Nephron progenitor cell (in vitro differentiated cells): ENCODE measurements at regions not wholly inside any gene's neighbourhood (a gene's known extent, or its start where the extent isn't known, plus 50 kb on each side); places are given as distances from the start of the nearest gene placed in this dataset.

ENCODE experiments used
- DNase-seq: peaks from one replicate; pipeline ENCODE4 v3.0.0; 2021
- H3K27ac Mint-ChIP-seq: 2 replicates; pipeline ENCODE4 v1.8.0; 2021; ENCODE audit warnings: mild to moderate bottlenecking, moderate library complexity, mixed read lengths
- H3K27me3 Mint-ChIP-seq: 2 replicates; pipeline ENCODE4 v1.8.0; 2021; ENCODE audit warnings: mild to moderate bottlenecking, low read depth, mixed read lengths; ENCODE audit not compliant: poor library complexity
- H3K36me3 Mint-ChIP-seq: 2 replicates; pipeline ENCODE4 v1.8.0; 2021; ENCODE audit warnings: low read depth, mixed read lengths
- H3K4me1 Mint-ChIP-seq: 2 replicates; pipeline ENCODE4 v1.8.0; 2021; ENCODE audit warnings: mixed read lengths
- H3K4me3 Mint-ChIP-seq: 2 replicates; pipeline ENCODE4 v1.8.0; 2021; ENCODE audit warnings: mild to moderate bottlenecking, moderate library complexity, mixed read lengths
- H3K9me3 Mint-ChIP-seq: 2 replicates; pipeline ENCODE4 v1.8.0; 2021; ENCODE audit warnings: mild to moderate bottlenecking, moderate library complexity, mixed read lengths
- TF ChIP-seq, protein P1 (sequence below): fragments of 200-600 bp; sonication (generic); IDR thresholded peaks from 2 replicates; pipeline ENCODE4 v1.5.0; 2021; ENCODE audit warnings: antibody characterized with exemption

DNA sequence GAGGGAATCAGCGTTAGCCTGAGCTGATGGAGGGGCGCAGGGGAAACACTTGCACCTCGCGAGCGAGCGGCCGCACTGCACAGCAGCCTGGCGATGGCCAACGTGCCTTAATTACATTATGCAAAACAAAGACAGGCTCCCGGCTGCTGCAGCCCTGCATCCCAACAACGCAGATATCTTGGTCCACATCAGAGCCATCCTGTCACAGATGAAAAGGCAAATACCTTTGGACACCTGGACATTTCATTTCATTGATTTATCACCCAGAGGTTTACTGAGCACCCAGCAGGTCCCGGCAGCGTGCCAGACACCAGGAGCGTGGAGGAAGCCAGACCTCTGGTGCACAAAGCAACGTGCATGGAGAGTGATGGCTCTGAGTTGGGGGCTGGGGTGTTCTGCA, 843.0 kb downstream of the TBC1D22A start:
- Mint-ChIP-seq H3K27me3 (peaks cover 9% of the 10 kb centered on the region), H3K4me1 (no peaks in the 10 kb centered on the region), H3K9me3 (peaks cover 49% of the 10 kb centered on the region), H3K4me3 (no peak overlapping the region), H3K36me3 (no peaks in the 10 kb centered on the region), H3K27ac (no peak overlapping the region)
- no peak for DNase-seq
- TF ChIP-seq, protein P1, sequence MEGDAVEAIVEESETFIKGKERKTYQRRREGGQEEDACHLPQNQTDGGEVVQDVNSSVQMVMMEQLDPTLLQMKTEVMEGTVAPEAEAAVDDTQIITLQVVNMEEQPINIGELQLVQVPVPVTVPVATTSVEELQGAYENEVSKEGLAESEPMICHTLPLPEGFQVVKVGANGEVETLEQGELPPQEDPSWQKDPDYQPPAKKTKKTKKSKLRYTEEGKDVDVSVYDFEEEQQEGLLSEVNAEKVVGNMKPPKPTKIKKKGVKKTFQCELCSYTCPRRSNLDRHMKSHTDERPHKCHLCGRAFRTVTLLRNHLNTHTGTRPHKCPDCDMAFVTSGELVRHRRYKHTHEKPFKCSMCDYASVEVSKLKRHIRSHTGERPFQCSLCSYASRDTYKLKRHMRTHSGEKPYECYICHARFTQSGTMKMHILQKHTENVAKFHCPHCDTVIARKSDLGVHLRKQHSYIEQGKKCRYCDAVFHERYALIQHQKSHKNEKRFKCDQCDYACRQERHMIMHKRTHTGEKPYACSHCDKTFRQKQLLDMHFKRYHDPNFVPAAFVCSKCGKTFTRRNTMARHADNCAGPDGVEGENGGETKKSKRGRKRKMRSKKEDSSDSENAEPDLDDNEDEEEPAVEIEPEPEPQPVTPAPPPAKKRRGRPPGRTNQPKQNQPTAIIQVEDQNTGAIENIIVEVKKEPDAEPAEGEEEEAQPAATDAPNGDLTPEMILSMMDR, result no peak

DNA sequence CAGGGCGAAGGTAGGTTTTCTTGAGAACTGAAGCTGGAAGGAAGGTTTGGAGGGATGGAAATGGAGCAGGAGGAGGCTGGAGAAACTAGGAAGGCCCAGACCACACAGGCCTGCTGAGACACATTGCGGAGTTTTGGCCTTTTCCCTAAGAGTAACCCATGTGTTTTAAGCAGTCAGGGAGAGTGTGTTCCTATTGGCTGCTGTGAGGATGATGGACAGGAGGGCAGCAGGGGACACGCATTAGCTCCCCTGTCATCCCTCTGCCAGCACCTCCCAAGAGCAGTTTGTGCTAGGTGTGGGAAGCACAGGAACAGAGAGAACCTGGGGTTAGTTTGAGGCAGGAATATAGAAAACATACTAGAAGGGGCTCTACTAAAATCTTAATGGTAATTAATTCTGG, 842.1 kb downstream of the TBC1D22A start:
- Mint-ChIP-seq H3K27me3 (peaks cover 9% of the 10 kb centered on the region), H3K27ac (no peak overlapping the region), H3K36me3 (no peaks in the 10 kb centered on the region), H3K4me1 (no peaks in the 10 kb centered on the region), H3K4me3 (no peak overlapping the region), H3K9me3 (peaks cover 51% of the 10 kb centered on the region)
- no peak for DNase-seq
- TF ChIP-seq, protein P1, result no peak

DNA sequence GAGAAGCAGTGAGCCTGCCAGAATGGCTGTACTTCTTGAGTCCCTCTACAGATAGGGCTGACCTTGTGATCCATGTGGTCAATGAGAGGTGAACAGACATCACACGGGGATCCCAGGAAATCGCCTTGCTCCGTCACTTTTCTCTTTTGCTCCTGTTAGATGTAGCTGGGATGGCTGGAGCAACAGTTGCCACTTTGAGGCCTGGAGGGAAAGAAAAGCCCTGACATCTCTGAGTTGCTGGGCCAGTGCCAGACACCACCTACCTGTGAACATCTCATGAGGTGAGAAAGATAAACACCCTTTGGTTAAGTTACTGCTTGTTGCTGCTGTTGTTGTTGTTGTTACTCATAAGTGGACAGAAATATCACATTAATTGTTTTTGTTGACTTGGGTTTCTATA, 840.3 kb downstream of the TBC1D22A start:
- H3K4me3 Mint-ChIP-seq, result no peak overlapping the region
- no peak overlapping the region for H3K27ac Mint-ChIP-seq
- H3K36me3 Mint-ChIP-seq, result no peaks in the 10 kb centered on the region
- no peak for DNase-seq
- peaks cover 60% of the 10 kb centered on the region for H3K9me3 Mint-ChIP-seq
- H3K27me3 Mint-ChIP-seq, result peaks cover 3% of the 10 kb centered on the region
- H3K4me1 Mint-ChIP-seq, result no peaks in the 10 kb centered on the region
- TF ChIP-seq, protein P1, result no peak

DNA sequence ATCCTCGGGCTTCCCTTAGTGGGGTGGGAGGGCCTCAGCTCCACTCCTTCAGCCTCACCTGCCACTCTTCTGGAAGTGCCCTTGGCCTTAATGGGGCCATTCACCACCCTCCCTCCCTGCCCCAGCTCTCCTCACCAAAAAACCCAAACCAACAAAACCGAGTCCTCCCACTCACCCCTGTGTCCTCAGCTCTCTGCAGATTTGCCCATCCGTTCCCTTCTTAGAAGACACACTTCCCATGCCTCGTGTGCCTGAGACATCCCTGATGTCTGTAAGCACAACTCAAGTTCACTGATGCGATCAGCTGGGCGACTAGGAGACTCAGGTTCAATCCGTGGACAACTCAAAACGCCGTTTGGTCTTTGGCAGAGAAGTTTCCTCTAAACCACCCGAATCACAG, 839.2 kb downstream of the TBC1D22A start:
- no peak for DNase-seq
- no peak overlapping the region for H3K27ac Mint-ChIP-seq
- no peaks in the 10 kb centered on the region for H3K36me3 Mint-ChIP-seq
- H3K4me1 Mint-ChIP-seq, result no peaks in the 10 kb centered on the region
- H3K27me3 Mint-ChIP-seq, result peaks cover 3% of the 10 kb centered on the region
- H3K4me3 Mint-ChIP-seq, result no peak overlapping the region
- TF ChIP-seq, protein P1, result no peak
- peaks cover 66% of the 10 kb centered on the region for H3K9me3 Mint-ChIP-seq

DNA sequence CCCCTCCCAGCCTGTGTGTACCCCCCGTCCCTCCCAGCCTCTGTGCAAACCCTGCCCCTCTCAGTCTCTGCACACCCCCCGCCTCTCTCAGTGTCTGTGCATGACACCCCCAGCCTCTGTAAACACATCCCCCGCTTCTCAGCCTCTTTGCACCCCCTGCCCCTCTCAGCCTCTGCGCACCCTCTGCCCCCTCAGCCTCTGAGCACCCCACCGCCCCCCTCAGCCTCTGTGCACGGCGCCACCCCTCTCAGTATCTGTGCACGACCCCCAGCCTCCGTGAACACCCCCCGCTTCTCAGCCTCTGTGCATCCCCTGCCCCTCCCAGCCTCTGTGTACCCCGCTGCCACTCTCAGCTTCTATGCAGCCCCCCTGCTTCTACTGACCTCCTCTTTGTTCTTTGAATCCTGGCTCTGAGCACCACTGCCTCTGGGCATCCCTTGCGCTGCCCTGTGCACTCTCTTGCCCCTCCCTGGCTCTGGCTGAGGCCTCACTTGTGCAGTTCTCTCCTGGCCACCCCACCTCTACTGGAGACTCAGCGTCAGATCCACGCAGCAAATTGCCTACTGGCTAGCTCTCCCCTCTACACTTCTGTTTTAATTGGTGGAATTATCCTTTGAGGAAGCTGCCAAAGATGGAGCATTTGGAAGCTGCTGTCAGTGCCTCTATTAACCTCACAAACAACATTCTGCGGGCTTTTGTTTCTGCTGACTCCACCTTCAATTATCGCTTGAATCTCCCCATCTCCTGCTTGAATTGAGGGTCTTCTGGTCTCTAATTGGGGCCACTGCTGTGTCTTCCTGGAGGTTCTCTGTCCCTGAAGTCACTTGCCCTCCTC, 838.6 kb downstream of the TBC1D22A start:
- H3K27ac Mint-ChIP-seq, result no peak overlapping the region
- no peak for DNase-seq
- TF ChIP-seq, protein P1, result no peak

DNA sequence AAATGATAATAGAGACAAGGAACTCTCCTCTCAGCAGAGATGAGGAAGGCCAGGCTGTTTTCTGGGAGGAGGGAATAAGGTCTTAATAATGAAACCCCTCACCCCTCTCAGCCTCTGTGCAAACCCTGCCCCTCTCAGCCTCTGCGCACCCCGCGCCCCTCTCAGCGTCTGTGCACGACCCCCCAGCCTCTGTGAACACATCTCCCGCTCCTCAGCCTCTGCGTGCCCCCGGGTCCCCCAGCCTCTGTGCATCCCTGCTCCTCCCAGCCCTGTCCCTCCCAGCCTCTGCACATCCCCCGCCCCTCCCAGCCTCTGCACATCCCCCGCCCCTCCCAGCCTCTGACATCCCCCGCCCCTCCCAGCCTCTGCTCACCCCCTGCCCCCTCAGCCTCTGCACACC, 837.8 kb downstream of the TBC1D22A start:
- Mint-ChIP-seq H3K4me3 (no peak overlapping the region), H3K27ac (no peak overlapping the region), H3K36me3 (no peaks in the 10 kb centered on the region), H3K9me3 (peaks cover 68% of the 10 kb centered on the region), H3K4me1 (no peaks in the 10 kb centered on the region), H3K27me3 (peaks cover 3% of the 10 kb centered on the region)
- TF ChIP-seq, protein P1, result no peak
- DNase-seq, result no peak

More for the DNA sequence above, 838.6 kb downstream of the TBC1D22A start:
- Mint-ChIP-seq H3K4me3 (no peak overlapping the region), H3K9me3 (peaks cover 70% of the 10 kb centered on the region), H3K36me3 (no peaks in the 10 kb centered on the region), H3K27me3 (peaks cover 3% of the 10 kb centered on the region), H3K4me1 (no peaks in the 10 kb centered on the region)
